ENCODE measurements at regions not wholly inside any gene's neighbourhood (a gene's known extent, or its start where the extent isn't known, plus 50 kb on each side); places are given as distances from the start of the nearest gene placed in this dataset.
"Not testable (repeated sequence)": the region's sequence is repeated elsewhere in the genome, so short reads cannot be mapped to it uniquely, and the experiment has no call there.

DNA sequence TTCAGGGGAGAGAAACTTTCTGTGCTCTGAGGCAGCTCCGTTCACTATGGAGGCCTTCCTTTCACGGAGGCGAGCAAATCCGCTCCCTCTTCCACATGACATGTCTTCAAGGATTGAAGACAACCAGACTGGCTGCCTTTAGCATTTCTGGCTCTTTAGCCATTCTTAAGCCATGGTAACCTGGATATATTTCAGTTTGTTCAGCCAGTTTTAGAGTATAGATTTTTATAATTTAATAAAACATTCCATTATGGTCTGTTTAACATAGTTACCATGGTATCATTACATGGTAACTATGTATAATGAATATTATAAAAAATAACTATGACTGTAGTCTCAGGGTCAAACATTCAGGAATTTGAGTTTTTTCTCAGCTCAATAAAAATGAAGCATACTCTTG, 54.2 kb upstream of the NFIA start:
- Histone ChIP-seq H3K4me3 (ENCODE audit: low read depth, low read length, poor library complexity, severe bottlenecking) (no peak overlapping the region), H3K4me1 (ENCODE audit: insufficient read depth, low read length, poor library complexity, severe bottlenecking) (no peaks in the 10 kb centered on the region), H3K9me3 (ENCODE audit: low read depth, low read length, poor library complexity, severe bottlenecking) (no peaks in the 10 kb centered on the region), H3K36me3 (ENCODE audit: insufficient read depth, low read length, poor library complexity, severe bottlenecking) (no peaks in the 10 kb centered on the region), H3K27ac (ENCODE audit: low read depth, low read length, poor library complexity, severe bottlenecking) (no peak overlapping the region), H3K27me3 (replicated peaks; ENCODE audit: insufficient read depth, low read depth, low read length, poor library complexity) (no peaks in the 10 kb centered on the region)
- TF ChIP-seq, protein P1, sequence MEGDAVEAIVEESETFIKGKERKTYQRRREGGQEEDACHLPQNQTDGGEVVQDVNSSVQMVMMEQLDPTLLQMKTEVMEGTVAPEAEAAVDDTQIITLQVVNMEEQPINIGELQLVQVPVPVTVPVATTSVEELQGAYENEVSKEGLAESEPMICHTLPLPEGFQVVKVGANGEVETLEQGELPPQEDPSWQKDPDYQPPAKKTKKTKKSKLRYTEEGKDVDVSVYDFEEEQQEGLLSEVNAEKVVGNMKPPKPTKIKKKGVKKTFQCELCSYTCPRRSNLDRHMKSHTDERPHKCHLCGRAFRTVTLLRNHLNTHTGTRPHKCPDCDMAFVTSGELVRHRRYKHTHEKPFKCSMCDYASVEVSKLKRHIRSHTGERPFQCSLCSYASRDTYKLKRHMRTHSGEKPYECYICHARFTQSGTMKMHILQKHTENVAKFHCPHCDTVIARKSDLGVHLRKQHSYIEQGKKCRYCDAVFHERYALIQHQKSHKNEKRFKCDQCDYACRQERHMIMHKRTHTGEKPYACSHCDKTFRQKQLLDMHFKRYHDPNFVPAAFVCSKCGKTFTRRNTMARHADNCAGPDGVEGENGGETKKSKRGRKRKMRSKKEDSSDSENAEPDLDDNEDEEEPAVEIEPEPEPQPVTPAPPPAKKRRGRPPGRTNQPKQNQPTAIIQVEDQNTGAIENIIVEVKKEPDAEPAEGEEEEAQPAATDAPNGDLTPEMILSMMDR (conservative IDR thresholded peaks at IDR 0.05; ENCODE audit: low read depth, low read length): no peak
- no peak for TF ChIP-seq EZH2 (IDR thresholded peaks at IDR 0.05; ENCODE audit: borderline replicate concordance, low read depth, low read length, poor library complexity, severe bottlenecking)
- POLR2A ChIA-PET (ENCODE audit: low non-redundant PET): no interaction called here
- CTCF ChIA-PET: no interaction called here
- intact Hi-C loops (cut with micrococcal nuclease; ENCODE audit: unreplicated experiment): no loop called here
- BruUV-seq (replicated peaks): no TSS peak
- no peak for DNase-seq (ENCODE audit: low spot score)

DNA sequence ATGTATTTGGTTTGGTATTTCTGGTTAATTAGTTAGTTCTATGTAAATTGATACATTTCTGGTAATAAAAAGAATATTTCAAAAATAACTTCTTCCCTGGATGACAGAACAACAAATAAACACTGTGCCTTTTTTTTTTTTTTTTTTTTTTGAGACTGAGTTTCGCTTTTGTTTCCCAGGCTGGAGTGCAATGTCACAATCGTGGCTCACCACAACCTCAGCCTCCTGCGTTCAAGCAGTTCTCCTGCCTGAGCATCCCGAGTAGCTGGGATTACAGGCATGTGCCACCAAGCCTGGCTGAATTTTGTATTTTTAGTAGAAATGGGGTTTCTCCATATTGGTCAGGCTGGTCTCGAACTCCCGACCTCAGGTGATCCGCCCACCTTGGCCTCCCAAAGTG, 64.3 kb upstream of the NFIA start:
- H3K4me3 ChIP-seq (ENCODE audit: low read depth, low read length, poor library complexity, severe bottlenecking); H3K27ac ChIP-seq (ENCODE audit: low read depth, low read length, poor library complexity, severe bottlenecking); POLR2A ChIA-PET (ENCODE audit: low non-redundant PET); H3K9me3 ChIP-seq (ENCODE audit: low read depth, low read length, poor library complexity, severe bottlenecking); BruUV-seq (replicated peaks); H3K4me1 ChIP-seq (ENCODE audit: insufficient read depth, low read length, poor library complexity, severe bottlenecking); H3K36me3 ChIP-seq (ENCODE audit: insufficient read depth, low read length, poor library complexity, severe bottlenecking); intact Hi-C loops (cut with micrococcal nuclease; ENCODE audit: unreplicated experiment); DNase-seq (ENCODE audit: low spot score); CTCF ChIA-PET: not testable (repeated sequence)
- H3K27me3 ChIP-seq (replicated peaks; ENCODE audit: insufficient read depth, low read depth, low read length, poor library complexity): peaks cover 20% of the 10 kb centered on the region

DNA sequence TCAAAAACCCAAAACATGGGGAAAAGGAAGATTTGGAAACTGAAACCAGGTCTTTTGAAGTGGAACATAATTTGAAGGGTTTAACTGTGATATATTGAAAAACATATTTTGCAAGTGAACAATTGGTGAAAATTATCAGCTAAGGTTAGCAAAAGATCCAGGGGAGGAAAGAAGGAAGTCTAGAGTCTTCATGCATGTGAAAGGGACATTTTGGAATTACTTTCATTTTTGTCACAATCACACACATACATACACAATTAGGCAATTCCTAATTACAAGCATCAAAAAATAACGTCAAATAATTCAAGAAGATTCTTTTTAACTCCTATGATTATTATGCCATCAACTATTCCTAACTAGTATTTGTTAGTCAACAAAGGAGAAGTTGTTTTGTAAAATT, 64.7 kb upstream of the NFIA start:
- CTCF ChIA-PET: no interaction called here

More for the DNA sequence above, 64.7 kb upstream of the NFIA start:
- no peak overlapping the region for H3K4me3 ChIP-seq (ENCODE audit: low read depth, low read length, poor library complexity, severe bottlenecking)
- peaks cover 20% of the 10 kb centered on the region for H3K27me3 ChIP-seq (replicated peaks; ENCODE audit: insufficient read depth, low read depth, low read length, poor library complexity)
- no peaks in the 10 kb centered on the region for H3K9me3 ChIP-seq (ENCODE audit: low read depth, low read length, poor library complexity, severe bottlenecking)
- no peak for DNase-seq (ENCODE audit: low spot score)
- no peaks in the 10 kb centered on the region for H3K36me3 ChIP-seq (ENCODE audit: insufficient read depth, low read length, poor library complexity, severe bottlenecking)
- no peak overlapping the region for H3K27ac ChIP-seq (ENCODE audit: low read depth, low read length, poor library complexity, severe bottlenecking)
- no peaks in the 10 kb centered on the region for H3K4me1 ChIP-seq (ENCODE audit: insufficient read depth, low read length, poor library complexity, severe bottlenecking)
- intact Hi-C loops (cut with micrococcal nuclease; ENCODE audit: unreplicated experiment): no loop called here
- BruUV-seq (replicated peaks): no TSS peak
- POLR2A ChIA-PET (ENCODE audit: low non-redundant PET): no interaction called here
- TF ChIP-seq, protein P1 (conservative IDR thresholded peaks at IDR 0.05; ENCODE audit: low read depth, low read length): no peak
- TF ChIP-seq EZH2 (IDR thresholded peaks at IDR 0.05; ENCODE audit: borderline replicate concordance, low read depth, low read length, poor library complexity, severe bottlenecking): no peak

Data from A673 (cell line).